Choroid plexus epithelial cell (primary cell): ENCODE measurements at regions not wholly inside any gene's neighbourhood (a gene's known extent, or its start where the extent isn't known, plus 50 kb on each side); places are given as distances from the start of the nearest gene placed in this dataset.
"Not testable (repeated sequence)": the region's sequence is repeated elsewhere in the genome, so short reads cannot be mapped to it uniquely, and the experiment has no call there.

ENCODE experiments used
- DNase-seq: peaks from one replicate; pipeline ENCODE4 v3.0.0-alpha.2; 2010; ENCODE audit warnings: low read depth
- H3K4me3 ChIP-seq: 2 replicates; pipeline ENCODE4 v1.5.1; 2011; ENCODE audit warnings: low read depth, mild to moderate bottlenecking, control low read depth, low read length, moderate library complexity
- TF ChIP-seq, protein P1 (sequence below): conservative IDR thresholded peaks from 2 replicates; pipeline ENCODE4 v1.5.1; 2011; ENCODE audit warnings: low read depth, mild to moderate bottlenecking, control low read depth, inconsistent platforms, low read length, moderate library complexity

DNA sequence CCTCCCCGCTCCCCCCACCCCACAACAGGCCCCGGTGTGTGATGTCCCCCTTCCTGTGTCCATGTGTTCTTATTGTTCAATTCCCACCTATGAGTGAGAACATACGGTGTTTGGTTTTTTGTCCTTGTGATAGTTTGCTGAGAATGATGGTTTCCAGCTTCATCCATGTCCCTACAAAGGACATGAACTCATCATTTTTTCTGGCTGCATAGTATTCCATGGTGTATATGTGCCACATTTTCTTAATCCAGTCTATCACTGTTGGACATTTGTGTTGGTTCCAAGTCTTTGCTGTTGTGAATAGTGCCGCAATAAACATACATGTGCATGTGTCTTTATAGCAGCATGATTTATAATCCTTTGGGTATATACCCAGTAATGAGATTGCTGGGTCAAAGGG, 104.3 kb downstream of the MTPN start:
- not testable (repeated sequence) for DNase-seq, H3K4me3 ChIP-seq

DNA sequence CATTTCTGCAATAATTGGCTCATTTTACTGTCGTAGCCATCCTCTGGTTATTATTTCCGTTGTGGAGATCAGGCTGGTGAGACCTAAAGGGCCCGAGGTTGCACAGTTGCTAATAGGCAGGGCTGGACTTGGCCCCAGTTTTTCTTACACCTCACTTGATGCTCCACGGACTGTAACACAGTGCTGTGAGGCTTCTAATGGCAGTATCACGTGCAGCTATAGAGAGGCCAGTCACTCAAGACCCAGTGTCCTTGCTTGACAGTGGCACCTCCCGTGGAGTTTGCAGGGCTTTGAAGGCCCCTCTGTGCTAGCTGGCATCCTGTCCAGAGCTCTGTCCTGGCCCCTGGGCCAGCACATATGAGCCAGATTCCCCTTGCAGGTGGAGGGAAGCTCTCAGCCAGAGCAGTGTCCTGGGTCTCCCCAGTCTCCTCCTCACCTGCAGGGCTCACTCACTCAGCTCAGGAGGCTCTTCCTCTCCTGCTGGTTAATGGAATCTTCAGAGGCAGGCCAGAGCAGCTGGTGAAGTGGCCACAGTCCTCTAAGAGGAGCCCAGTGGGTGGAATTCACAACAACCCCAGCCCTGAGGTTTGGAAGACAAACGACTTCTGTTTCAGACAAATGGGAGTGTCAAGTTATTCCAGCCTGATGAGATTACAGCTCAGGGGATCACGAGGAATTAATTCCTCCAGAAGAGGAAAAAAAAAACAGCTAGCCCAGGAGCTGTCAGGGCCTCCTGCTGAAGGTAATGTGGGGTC, 114.2 kb upstream of the FAM180A start:
- TF ChIP-seq, protein P1, sequence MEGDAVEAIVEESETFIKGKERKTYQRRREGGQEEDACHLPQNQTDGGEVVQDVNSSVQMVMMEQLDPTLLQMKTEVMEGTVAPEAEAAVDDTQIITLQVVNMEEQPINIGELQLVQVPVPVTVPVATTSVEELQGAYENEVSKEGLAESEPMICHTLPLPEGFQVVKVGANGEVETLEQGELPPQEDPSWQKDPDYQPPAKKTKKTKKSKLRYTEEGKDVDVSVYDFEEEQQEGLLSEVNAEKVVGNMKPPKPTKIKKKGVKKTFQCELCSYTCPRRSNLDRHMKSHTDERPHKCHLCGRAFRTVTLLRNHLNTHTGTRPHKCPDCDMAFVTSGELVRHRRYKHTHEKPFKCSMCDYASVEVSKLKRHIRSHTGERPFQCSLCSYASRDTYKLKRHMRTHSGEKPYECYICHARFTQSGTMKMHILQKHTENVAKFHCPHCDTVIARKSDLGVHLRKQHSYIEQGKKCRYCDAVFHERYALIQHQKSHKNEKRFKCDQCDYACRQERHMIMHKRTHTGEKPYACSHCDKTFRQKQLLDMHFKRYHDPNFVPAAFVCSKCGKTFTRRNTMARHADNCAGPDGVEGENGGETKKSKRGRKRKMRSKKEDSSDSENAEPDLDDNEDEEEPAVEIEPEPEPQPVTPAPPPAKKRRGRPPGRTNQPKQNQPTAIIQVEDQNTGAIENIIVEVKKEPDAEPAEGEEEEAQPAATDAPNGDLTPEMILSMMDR: no peak
- H3K4me3 ChIP-seq: no peak overlapping the region
- DNase-seq: no peak

DNA sequence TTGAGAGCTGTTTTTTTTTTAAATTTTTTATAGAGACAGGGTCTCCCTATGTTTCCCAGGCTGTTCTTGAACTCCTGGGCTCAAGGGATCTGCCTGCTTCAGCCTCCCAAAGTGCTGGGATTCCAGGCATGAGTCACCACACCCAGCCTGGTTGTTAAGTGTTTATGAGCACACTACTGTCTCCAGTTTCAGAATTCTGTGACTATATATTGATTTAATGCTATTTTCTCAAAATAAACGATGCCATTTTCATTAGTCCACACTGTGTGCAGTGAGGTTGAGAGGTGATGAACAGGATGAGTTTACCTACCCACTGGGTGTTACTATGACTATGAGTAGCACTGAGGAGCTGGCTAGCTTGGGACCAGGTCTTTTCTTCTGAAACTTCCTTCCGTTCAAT, 110.9 kb upstream of the FAM180A start:
- TF ChIP-seq, protein P1: no peak
- DNase-seq: no peak
- H3K4me3 ChIP-seq: no peak overlapping the region

DNA sequence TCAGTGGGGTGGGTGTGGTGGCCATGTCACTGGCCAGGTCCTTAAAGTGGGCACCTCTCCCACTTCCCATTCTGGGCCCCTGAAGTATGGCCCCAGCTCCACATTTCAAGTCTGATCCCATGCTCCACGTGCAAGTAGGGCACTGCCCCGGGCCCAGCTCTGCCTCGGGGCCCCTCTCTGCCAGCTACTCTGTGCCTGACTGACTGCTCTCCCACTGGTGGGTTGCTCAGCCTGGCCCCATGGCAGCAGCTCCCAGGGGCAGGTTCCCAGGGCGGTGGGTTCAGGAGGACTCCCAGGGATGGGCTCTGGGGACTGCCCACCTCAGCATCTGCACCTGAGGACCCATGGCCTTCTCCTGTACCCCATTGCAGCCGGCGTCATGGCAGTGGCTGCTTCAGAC, 110.2 kb upstream of the FAM180A start:
- no peak for DNase-seq
- no peak overlapping the region for H3K4me3 ChIP-seq
- TF ChIP-seq, protein P1: no peak

DNA sequence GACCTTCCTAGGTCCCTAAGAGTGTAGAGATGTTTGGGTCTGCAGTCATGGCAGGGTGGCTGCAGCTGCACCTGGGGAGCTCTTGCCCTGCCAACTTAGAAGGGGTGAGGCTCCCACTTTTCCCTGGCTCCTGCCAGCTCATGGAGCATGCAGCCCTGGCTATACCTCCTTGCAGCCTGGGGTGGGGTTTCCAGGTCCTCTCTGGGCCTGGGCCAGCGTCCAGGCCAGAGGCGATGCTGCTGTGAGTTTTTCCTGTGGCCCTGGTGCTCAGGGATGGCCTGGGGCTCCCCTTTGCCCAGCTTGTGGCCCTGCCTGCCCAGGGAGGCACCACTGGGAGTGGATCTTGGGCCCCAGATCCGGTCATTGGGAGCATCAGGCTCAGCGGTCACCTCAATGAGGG, 109.8 kb upstream of the FAM180A start:
- no peak overlapping the region for H3K4me3 ChIP-seq
- TF ChIP-seq, protein P1: no peak
- DNase-seq: no peak

DNA sequence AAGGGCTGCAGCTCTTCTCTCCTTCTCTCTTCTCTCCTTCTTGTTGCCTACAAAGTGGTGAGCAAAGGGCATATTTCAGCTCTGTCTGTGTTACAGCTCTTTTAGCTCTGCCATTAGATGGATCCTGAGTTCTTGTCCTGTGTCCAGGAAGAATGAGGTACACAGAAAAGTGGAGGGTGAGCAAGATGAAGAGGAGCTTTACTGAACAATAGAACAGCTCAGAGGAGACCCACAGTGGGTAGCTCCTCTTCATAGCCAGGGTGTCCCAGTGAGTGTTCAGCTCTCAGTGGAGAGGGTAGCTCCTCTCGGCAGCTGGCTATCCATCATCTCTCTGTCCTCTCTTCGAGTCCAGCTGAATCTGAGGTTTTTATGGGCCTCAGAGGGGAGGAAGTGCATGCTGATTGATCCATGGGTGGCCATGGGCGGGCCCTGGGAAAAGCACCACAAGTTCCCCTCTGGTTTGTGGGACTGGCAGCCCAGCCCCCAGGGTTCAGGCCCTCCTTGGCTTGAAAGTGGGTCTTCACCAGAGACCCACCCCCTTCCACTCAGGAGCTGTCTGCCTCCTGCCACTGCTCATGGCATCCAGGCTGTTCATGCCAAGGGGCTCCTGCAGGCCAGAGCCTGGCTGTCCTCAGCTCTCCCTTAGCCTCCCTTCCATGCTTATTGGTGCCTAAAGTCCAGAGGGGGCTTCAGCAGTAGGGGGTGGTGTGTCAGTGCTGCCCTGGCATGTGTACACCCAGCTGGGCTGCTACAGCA, 109.1 kb upstream of the FAM180A start:
- H3K4me3 ChIP-seq: no peak overlapping the region
- TF ChIP-seq, protein P1: no peak
- DNase-seq: no peak

DNA sequence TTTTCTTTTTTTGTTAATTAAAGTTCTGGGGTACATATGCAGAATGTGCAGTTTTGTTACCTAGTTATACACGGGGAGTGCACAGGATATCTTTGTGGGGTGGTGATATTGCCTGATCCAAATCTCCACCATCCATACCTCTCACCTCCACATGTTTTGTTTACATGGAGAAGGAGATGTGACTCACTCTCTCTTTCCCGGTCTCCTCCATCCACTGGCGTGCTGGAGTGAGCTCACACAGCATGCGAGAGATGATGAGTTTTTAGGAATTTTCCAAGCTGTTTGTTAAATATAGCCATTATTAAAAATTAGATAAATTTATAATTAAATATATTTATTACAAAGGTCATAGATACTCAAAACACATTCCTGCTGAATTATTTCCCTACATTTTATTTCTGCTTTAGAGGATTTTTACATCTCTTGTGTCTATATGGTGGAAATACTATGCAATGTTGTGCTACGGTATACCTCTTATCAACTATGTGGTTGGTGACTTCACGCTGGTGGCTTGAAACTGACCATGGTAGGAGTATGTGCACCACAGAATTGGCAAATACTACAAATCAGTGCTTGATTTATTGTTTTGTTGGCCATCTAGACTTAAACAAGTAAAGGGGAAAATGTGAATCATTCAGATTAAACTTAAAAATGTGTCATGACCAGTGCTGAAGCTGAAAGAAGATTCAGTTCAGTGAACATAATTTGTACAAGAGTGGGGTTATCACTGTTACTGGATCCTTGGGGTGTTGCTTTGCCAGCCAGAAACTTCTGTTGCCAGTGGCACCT, 107.9 kb upstream of the FAM180A start:
- TF ChIP-seq, protein P1: no peak
- H3K4me3 ChIP-seq: no peak overlapping the region
- no peak for DNase-seq
